Activated naive CD8-positive, alpha-beta T cell treated with anti-CD3 and anti-CD28 coated beads, Interleukin-2, amount 10 ng/mL, durations not matched to agents 7 days and 5 days (primary cell): ENCODE measurements at regions not wholly inside any gene's neighbourhood (a gene's known extent, or its start where the extent isn't known, plus 50 kb on each side); places are given as distances from the start of the nearest gene placed in this dataset.

Source experiments
- ATAC-seq: fragments of 150-1000 bp; cut with Tn5 transposase; one replicate; pipeline ENCODE4 v1.10.0; 2021; ENCODE audit warnings: low read depth, moderate library complexity
- POLR2A ChIA-PET: fragments of 350-600 bp; sonication (Branson Sonifier 250); formaldehyde crosslinking; loops from one replicate; lab custom pipeline; 2021; ENCODE audit warnings: antibody characterized with exemption; lab: Charles Lee
- DNase-seq: peaks from one replicate; pipeline ENCODE4 v3.0.0; 2021
- H3K27ac Mint-ChIP-seq: one replicate; pipeline ENCODE4 v1.8.0; 2022; ENCODE audit warnings: mild to moderate bottlenecking, mixed read lengths
- H3K27me3 Mint-ChIP-seq: one replicate; pipeline ENCODE4 v1.8.0; 2022; ENCODE audit warnings: mild to moderate bottlenecking, moderate library complexity, mixed read lengths
- H3K36me3 Mint-ChIP-seq: one replicate; pipeline ENCODE4 v1.8.0; 2021; ENCODE audit warnings: mild to moderate bottlenecking, mixed read lengths
- H3K4me1 Mint-ChIP-seq: one replicate; pipeline ENCODE4 v1.8.0; 2021; ENCODE audit warnings: mixed read lengths
- H3K4me3 Mint-ChIP-seq: one replicate; pipeline ENCODE4 v1.8.0; 2022; ENCODE audit warnings: mild to moderate bottlenecking, moderate library complexity, mixed read lengths
- H3K9me3 Mint-ChIP-seq: one replicate; pipeline ENCODE4 v1.8.0; 2021; ENCODE audit warnings: mixed read lengths

GRCh38 chr6:92361990-92362389 lies 1057.4 kb downstream of the EPHA7 start:
- no peak overlapping the region for H3K27ac Mint-ChIP-seq
- H3K27me3 Mint-ChIP-seq = no peaks in the 10 kb centered on the region
- peaks cover 2% of the 10 kb centered on the region for H3K9me3 Mint-ChIP-seq
- POLR2A ChIA-PET = no interaction called here
- H3K36me3 Mint-ChIP-seq = no peaks in the 10 kb centered on the region
- DNase-seq (no peak), ATAC-seq (no peak)
- no peaks in the 10 kb centered on the region for H3K4me1 Mint-ChIP-seq
- no peak overlapping the region for H3K4me3 Mint-ChIP-seq

- H3K27ac Mint-ChIP-seq = no peak overlapping the region
- H3K9me3 Mint-ChIP-seq = peaks cover 3% of the 10 kb centered on the region
- no peaks in the 10 kb centered on the region for H3K27me3 Mint-ChIP-seq
- DNase-seq (no peak), ATAC-seq (no peak)
- no peaks in the 10 kb centered on the region for H3K4me1 Mint-ChIP-seq
- no peaks in the 10 kb centered on the region for H3K36me3 Mint-ChIP-seq
- POLR2A ChIA-PET = no interaction called here
- no peak overlapping the region for H3K4me3 Mint-ChIP-seq
These were observed 1065.0 kb downstream of the EPHA7 start for GRCh38 chr6:92354270-92354829.

- ATAC-seq (no peak), DNase-seq (no peak)
- H3K36me3 Mint-ChIP-seq = no peaks in the 10 kb centered on the region
- H3K27me3 Mint-ChIP-seq = no peaks in the 10 kb centered on the region
- POLR2A ChIA-PET = no interaction called here
- H3K9me3 Mint-ChIP-seq = peaks cover 3% of the 10 kb centered on the region
- no peaks in the 10 kb centered on the region for H3K4me1 Mint-ChIP-seq
- H3K4me3 Mint-ChIP-seq = no peak overlapping the region
- H3K27ac Mint-ChIP-seq = no peak overlapping the region
These were observed 1067.2 kb downstream of the EPHA7 start for GRCh38 chr6:92352130-92352529.

- H3K9me3 Mint-ChIP-seq = no peaks in the 10 kb centered on the region
- no peak overlapping the region for H3K4me3 Mint-ChIP-seq
- DNase-seq (no peak), ATAC-seq (no peak)
- H3K27ac Mint-ChIP-seq = no peak overlapping the region
- H3K36me3 Mint-ChIP-seq = no peaks in the 10 kb centered on the region
- H3K27me3 Mint-ChIP-seq = no peaks in the 10 kb centered on the region
- no peaks in the 10 kb centered on the region for H3K4me1 Mint-ChIP-seq
- POLR2A ChIA-PET = no interaction called here
These were observed 1078.2 kb downstream of the EPHA7 start for GRCh38 chr6:92341201-92341600.

GRCh38 chr6:92339936-92340640 lies 1079.3 kb downstream of the EPHA7 start:
- Mint-ChIP-seq H3K4me1 (no peaks in the 10 kb centered on the region), H3K36me3 (no peaks in the 10 kb centered on the region), H3K4me3 (no peak overlapping the region), H3K27me3 (no peaks in the 10 kb centered on the region), H3K27ac (no peak overlapping the region), H3K9me3 (no peaks in the 10 kb centered on the region)
- POLR2A ChIA-PET = no interaction called here
- DNase-seq (no peak), ATAC-seq (no peak)

GRCh38 chr6:92337571-92337970 lies 1081.8 kb downstream of the EPHA7 start:
- Mint-ChIP-seq H3K4me1 (no peaks in the 10 kb centered on the region), H3K4me3 (no peak overlapping the region), H3K27ac (no peak overlapping the region), H3K9me3 (no peaks in the 10 kb centered on the region), H3K27me3 (no peaks in the 10 kb centered on the region), H3K36me3 (no peaks in the 10 kb centered on the region)
- DNase-seq (no peak), ATAC-seq (no peak)
- POLR2A ChIA-PET = no interaction called here

GRCh38 chr6:92329208-92329847 lies 1090.0 kb downstream of the EPHA7 start:
- Mint-ChIP-seq H3K9me3 (no peaks in the 10 kb centered on the region), H3K27ac (no peak overlapping the region), H3K27me3 (no peaks in the 10 kb centered on the region), H3K4me1 (no peaks in the 10 kb centered on the region), H3K4me3 (no peak overlapping the region), H3K36me3 (no peaks in the 10 kb centered on the region)
- ATAC-seq (no peak), DNase-seq (no peak)
- POLR2A ChIA-PET = no interaction called here

GRCh38 chr6:92315312-92315711 lies 1104.0 kb downstream of the EPHA7 start:
- Mint-ChIP-seq H3K4me1 (no peaks in the 10 kb centered on the region), H3K27ac (no peak overlapping the region), H3K27me3 (no peaks in the 10 kb centered on the region), H3K36me3 (no peaks in the 10 kb centered on the region), H3K4me3 (no peak overlapping the region), H3K9me3 (no peaks in the 10 kb centered on the region)
- ATAC-seq (no peak), DNase-seq (no peak)
- POLR2A ChIA-PET = no interaction called here

- Mint-ChIP-seq H3K4me3 (no peak overlapping the region), H3K27me3 (no peaks in the 10 kb centered on the region), H3K27ac (no peak overlapping the region), H3K4me1 (no peaks in the 10 kb centered on the region), H3K9me3 (peaks cover 1% of the 10 kb centered on the region), H3K36me3 (no peaks in the 10 kb centered on the region)
- DNase-seq (no peak), ATAC-seq (no peak)
- POLR2A ChIA-PET = no interaction called here
These were observed 1122.3 kb downstream of the EPHA7 start for GRCh38 chr6:92297101-92297500.

GRCh38 chr6:92292067-92292466 lies 1127.3 kb downstream of the EPHA7 start:
- Mint-ChIP-seq H3K4me1 (no peaks in the 10 kb centered on the region), H3K9me3 (peaks cover 3% of the 10 kb centered on the region), H3K27ac (no peak overlapping the region), H3K4me3 (no peak overlapping the region), H3K27me3 (no peaks in the 10 kb centered on the region), H3K36me3 (no peaks in the 10 kb centered on the region)
- DNase-seq = no peak
- ATAC-seq = no peak
- POLR2A ChIA-PET = no interaction called here

- H3K27me3 Mint-ChIP-seq = no peaks in the 10 kb centered on the region
- no peak overlapping the region for H3K27ac Mint-ChIP-seq
- POLR2A ChIA-PET = no interaction called here
- no peaks in the 10 kb centered on the region for H3K36me3 Mint-ChIP-seq
- no peak for DNase-seq
- no peak for ATAC-seq
- peaks cover 3% of the 10 kb centered on the region for H3K9me3 Mint-ChIP-seq
- no peak overlapping the region for H3K4me3 Mint-ChIP-seq
- H3K4me1 Mint-ChIP-seq = no peaks in the 10 kb centered on the region
These were observed 1129.5 kb downstream of the EPHA7 start for GRCh38 chr6:92289831-92290230.

- Mint-ChIP-seq H3K27me3 (no peaks in the 10 kb centered on the region), H3K27ac (no peak overlapping the region), H3K4me3 (no peak overlapping the region), H3K9me3 (no peaks in the 10 kb centered on the region), H3K36me3 (no peaks in the 10 kb centered on the region), H3K4me1 (no peaks in the 10 kb centered on the region)
- POLR2A ChIA-PET = no interaction called here
- no peak for DNase-seq
- no peak for ATAC-seq
These were observed 1137.7 kb downstream of the EPHA7 start for GRCh38 chr6:92281571-92282076.

GRCh38 chr6:92275150-92275549 lies 1144.2 kb downstream of the EPHA7 start:
- Mint-ChIP-seq H3K9me3 (peaks cover 1% of the 10 kb centered on the region), H3K27me3 (no peaks in the 10 kb centered on the region), H3K4me1 (no peaks in the 10 kb centered on the region), H3K4me3 (no peak overlapping the region), H3K36me3 (no peaks in the 10 kb centered on the region), H3K27ac (no peak overlapping the region)
- DNase-seq = no peak
- no peak for ATAC-seq
- POLR2A ChIA-PET = no interaction called here

- Mint-ChIP-seq H3K27ac (no peak overlapping the region), H3K36me3 (no peaks in the 10 kb centered on the region), H3K9me3 (peaks cover 1% of the 10 kb centered on the region), H3K27me3 (no peaks in the 10 kb centered on the region), H3K4me3 (no peak overlapping the region), H3K4me1 (no peaks in the 10 kb centered on the region)
- ATAC-seq = no peak
- POLR2A ChIA-PET = no interaction called here
- DNase-seq = no peak
These were observed 1144.8 kb downstream of the EPHA7 start for GRCh38 chr6:92274588-92274987.
